ENCODE measurements at regions not wholly inside any gene's neighbourhood (a gene's known extent, or its start where the extent isn't known, plus 50 kb on each side); places are given as distances from the start of the nearest gene placed in this dataset.

GRCh38 chr7:26492816-26493215, 201.2 kb downstream of the SNX10 start:
- TF ChIP-seq EZH2phosphoT487 (IDR thresholded peaks at IDR 0.05; ENCODE audit: borderline replicate concordance, low read length) (no peak), CTCF (conservative IDR thresholded peaks at IDR 0.05; ENCODE audit: low read depth, low read length) (no peak), EZH2 (IDR thresholded peaks at IDR 0.05; ENCODE audit: low read length, unreplicated experiment) (no peak)
- Histone ChIP-seq H3K27me3 (ENCODE audit: low read length) (no peaks in the 10 kb centered on the region), H3K9ac (ENCODE audit: low read length) (no peak overlapping the region), H3K4me1 (ENCODE audit: insufficient read depth, low read length) (peaks cover 17% of the 10 kb centered on the region), H3F3A (ENCODE audit: low read length, unreplicated experiment) (no peaks in the 10 kb centered on the region), H2AFZ (ENCODE audit: low read length) (no peak overlapping the region), H3K27ac (ENCODE audit: low read length) (no peak overlapping the region), H3K36me3 (ENCODE audit: low read depth, low read length) (no peaks in the 10 kb centered on the region), H4K20me1 (ENCODE audit: low read length) (no peaks in the 10 kb centered on the region), H3K9me3 (ENCODE audit: low read length) (no peaks in the 10 kb centered on the region), H3K79me2 (ENCODE audit: low read length) (no peaks in the 10 kb centered on the region), H3K4me3 (ENCODE audit: low read length) (no peak overlapping the region), H3K9me2 (replicated peaks; ENCODE audit: low read length) (no peaks in the 10 kb centered on the region), H3K4me2 (ENCODE audit: low read length) (no peak overlapping the region)
- ATAC-seq (no peak), DNase-seq (no peak)
- CTCF ChIA-PET, result no interaction called here
- intact Hi-C loops (cut with micrococcal nuclease), result no loop called here
- BruUV-seq (replicated peaks), result no TSS peak
- POLR2A ChIA-PET (ENCODE audit: unreplicated experiment), result interaction anchor here (0.6 kb wide), 2 partner anchors 84 to 97 kb away, joined by 4 to 5 read pairs; no protein-coding TSS in a partner anchor

- no peaks in the 10 kb centered on the region for H3K79me2 ChIP-seq (ENCODE audit: low read length)
- CTCF ChIA-PET, result no interaction called here
- DNase-seq (no peak), ATAC-seq (no peak)
- H2AFZ ChIP-seq (ENCODE audit: low read length), result no peak overlapping the region
- BruUV-seq (replicated peaks), result no TSS peak
- no peaks in the 10 kb centered on the region for H3K9me3 ChIP-seq (ENCODE audit: low read length)
- no peaks in the 10 kb centered on the region for H3K36me3 ChIP-seq (ENCODE audit: low read depth, low read length)
- intact Hi-C loops (cut with micrococcal nuclease), result no loop called here
- no peak overlapping the region for H3K27ac ChIP-seq (ENCODE audit: low read length)
- no peaks in the 10 kb centered on the region for H3F3A ChIP-seq (ENCODE audit: low read length, unreplicated experiment)
- no peaks in the 10 kb centered on the region for H4K20me1 ChIP-seq (ENCODE audit: low read length)
- no peaks in the 10 kb centered on the region for H3K9me2 ChIP-seq (replicated peaks; ENCODE audit: low read length)
- POLR2A ChIA-PET (ENCODE audit: unreplicated experiment), result interaction anchor here (0.6 kb wide), 1 partner anchor 98 kb away, joined by 4 read pairs; no protein-coding TSS in a partner anchor
- H3K9ac ChIP-seq (ENCODE audit: low read length), result no peak overlapping the region
- no peak overlapping the region for H3K4me2 ChIP-seq (ENCODE audit: low read length)
- H3K4me1 ChIP-seq (ENCODE audit: insufficient read depth, low read length), result peaks cover 17% of the 10 kb centered on the region
- TF ChIP-seq EZH2 (IDR thresholded peaks at IDR 0.05; ENCODE audit: low read length, unreplicated experiment), result no peak
- TF ChIP-seq EZH2phosphoT487 (IDR thresholded peaks at IDR 0.05; ENCODE audit: borderline replicate concordance, low read length), result no peak
- TF ChIP-seq CTCF (conservative IDR thresholded peaks at IDR 0.05; ENCODE audit: low read depth, low read length), result no peak
- H3K27me3 ChIP-seq (ENCODE audit: low read length), result no peaks in the 10 kb centered on the region
- no peak overlapping the region for H3K4me3 ChIP-seq (ENCODE audit: low read length)
Observed at GRCh38 chr7:26493737-26494428, 202.2 kb downstream of the SNX10 start.

GRCh38 chr7:26495569-26495968, 203.9 kb downstream of the SNX10 start:
- TF ChIP-seq EZH2phosphoT487 (IDR thresholded peaks at IDR 0.05; ENCODE audit: borderline replicate concordance, low read length), result no peak
- no peaks in the 10 kb centered on the region for H3K36me3 ChIP-seq (ENCODE audit: low read depth, low read length)
- H2AFZ ChIP-seq (ENCODE audit: low read length), result no peak overlapping the region
- intact Hi-C loops (cut with micrococcal nuclease), result loop anchor here (5.0 kb wide), 1 partner anchor 43 kb away; no protein-coding TSS in a partner anchor
- H3F3A ChIP-seq (ENCODE audit: low read length, unreplicated experiment), result no peaks in the 10 kb centered on the region
- POLR2A ChIA-PET (ENCODE audit: unreplicated experiment), result no interaction called here
- peaks cover 7% of the 10 kb centered on the region for H3K4me1 ChIP-seq (ENCODE audit: insufficient read depth, low read length)
- no peak for DNase-seq
- no TSS peak for BruUV-seq (replicated peaks)
- H3K9ac ChIP-seq (ENCODE audit: low read length), result no peak overlapping the region
- no peak overlapping the region for H3K27ac ChIP-seq (ENCODE audit: low read length)
- no peaks in the 10 kb centered on the region for H3K27me3 ChIP-seq (ENCODE audit: low read length)
- H3K9me3 ChIP-seq (ENCODE audit: low read length), result no peaks in the 10 kb centered on the region
- no peaks in the 10 kb centered on the region for H3K79me2 ChIP-seq (ENCODE audit: low read length)
- no peaks in the 10 kb centered on the region for H3K9me2 ChIP-seq (replicated peaks; ENCODE audit: low read length)
- no peaks in the 10 kb centered on the region for H4K20me1 ChIP-seq (ENCODE audit: low read length)
- H3K4me2 ChIP-seq (ENCODE audit: low read length), result no peak overlapping the region
- CTCF ChIA-PET, result no interaction called here
- H3K4me3 ChIP-seq (ENCODE audit: low read length), result no peak overlapping the region
- ATAC-seq, result no peak

Measured in PC-3 (cell line).